ENCODE measurements at regions not wholly inside any gene's neighbourhood (a gene's known extent, or its start where the extent isn't known, plus 50 kb on each side); places are given as distances from the start of the nearest gene placed in this dataset.

DNA sequence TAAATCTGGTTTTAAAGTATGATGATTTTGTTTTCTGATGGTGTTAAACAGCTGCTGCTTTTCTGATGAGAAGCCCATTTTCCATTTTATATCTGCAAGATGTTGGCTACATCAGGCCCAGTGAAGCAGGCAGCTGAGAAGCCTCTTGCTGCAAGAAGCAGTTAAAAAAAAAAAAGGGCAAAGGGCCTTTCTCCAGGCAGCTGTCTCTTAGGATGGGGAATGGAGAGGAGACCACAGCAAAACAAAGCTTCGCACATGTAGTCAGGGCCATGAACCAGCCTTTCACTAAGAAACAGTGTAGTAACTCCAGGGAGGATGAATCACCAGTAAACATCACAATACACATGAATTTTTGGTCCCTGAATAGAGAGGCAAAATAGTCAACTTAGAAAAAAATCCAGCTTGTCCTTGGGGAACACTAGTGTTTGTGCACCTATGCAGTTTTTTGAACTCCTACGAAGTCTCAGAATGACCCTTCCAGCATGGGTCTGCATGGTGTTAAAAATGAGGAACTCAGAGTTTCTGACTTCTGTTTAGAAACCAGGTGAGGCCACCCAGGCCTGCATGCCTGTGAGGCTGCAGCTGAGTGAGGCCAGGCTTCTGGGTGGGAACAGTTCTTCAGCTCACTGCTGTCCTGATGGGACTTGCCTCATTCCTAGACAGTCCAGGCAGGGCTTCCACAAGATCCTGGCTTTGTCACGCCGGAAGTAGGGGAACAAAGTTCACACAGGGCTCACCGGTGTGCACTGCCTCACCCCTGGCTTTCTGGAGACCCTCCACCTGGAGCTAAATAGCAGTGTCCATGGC lies 518.7 kb downstream of the MCTP2 start:
- DNase-seq = no peak

GRCh38 chr15:94760348-94760747 lies 529.0 kb downstream of the MCTP2 start:
- no peak for DNase-seq

DNA sequence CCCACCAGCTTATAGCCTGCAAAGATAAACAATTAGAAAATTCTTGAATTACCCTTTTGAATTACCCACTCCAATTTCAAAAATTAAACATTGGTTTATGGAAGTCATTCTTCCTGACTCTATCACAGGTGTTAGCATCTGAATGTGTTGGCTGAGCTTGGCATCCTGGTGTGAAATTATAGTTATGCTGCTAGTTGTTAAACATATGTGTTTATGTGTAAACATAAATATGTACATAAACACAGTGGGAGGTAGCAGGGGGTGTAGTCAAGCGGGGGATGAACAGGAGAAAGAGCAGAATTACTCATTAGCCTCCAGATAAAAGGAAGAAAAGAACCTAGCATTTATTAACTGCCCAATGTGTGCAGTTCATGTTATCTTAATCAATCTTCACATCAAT lies 530.2 kb downstream of the MCTP2 start:
- no peak for DNase-seq

DNA sequence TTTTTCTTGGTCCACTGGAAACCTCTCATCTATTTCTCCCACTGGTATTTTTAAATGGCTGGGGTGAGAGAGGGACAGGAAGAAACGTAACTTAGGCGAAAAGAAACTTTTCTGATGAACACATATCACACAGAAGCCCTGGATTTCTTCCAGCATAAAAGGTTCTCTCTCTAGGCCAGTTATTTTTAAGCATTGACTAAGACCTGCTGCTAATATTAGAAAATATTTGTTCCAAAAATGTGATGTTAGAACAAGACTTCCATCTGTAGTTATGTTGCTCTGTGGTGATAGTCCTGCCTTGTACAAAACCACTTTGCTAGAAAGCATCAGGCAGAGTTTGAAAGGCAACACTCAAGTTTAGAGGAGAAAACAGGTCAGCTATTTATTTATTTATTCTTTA lies 537.7 kb downstream of the MCTP2 start:
- DNase-seq = no peak

- no peak for DNase-seq
Measured at GRCh38 chr15:94770199-94770598, 538.8 kb downstream of the MCTP2 start.

GRCh38 chr15:94777037-94777436 lies 545.7 kb downstream of the MCTP2 start:
- DNase-seq = no peak

- DNase-seq = no peak
Measured at GRCh38 chr15:94778840-94779239, 547.5 kb downstream of the MCTP2 start.

- no peak for DNase-seq
Measured at GRCh38 chr15:94780166-94780565, 548.8 kb downstream of the MCTP2 start.

- no peak for DNase-seq
Measured at GRCh38 chr15:94785091-94785490, 553.7 kb downstream of the MCTP2 start.

GRCh38 chr15:94791008-94791407 lies 559.6 kb downstream of the MCTP2 start:
- DNase-seq = no peak

GRCh38 chr15:94791510-94791909 lies 560.1 kb downstream of the MCTP2 start:
- no peak for DNase-seq

GRCh38 chr15:94792196-94792595 lies 560.8 kb downstream of the MCTP2 start:
- no peak for DNase-seq

DNA sequence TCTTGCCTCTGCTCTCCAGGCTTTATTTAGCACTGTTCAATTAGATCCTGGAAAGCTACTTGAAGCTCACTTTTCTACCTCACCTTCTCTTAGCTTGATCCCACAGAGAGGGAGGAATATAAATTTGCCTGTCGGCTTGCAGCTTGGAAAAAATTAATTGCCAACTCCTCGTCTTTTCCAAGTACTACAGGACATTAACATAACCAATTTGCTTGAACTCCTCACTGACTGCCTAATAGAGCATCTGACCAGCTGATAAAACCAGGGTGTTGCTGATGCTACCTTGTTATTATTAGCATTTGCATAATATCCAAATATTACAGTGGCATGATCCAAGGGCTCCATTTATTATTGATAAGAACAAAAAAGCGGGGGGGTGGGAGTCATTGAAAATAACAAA lies 561.8 kb downstream of the MCTP2 start:
- no peak for DNase-seq

- DNase-seq = no peak
Measured at GRCh38 chr15:94793641-94794040, 562.3 kb downstream of the MCTP2 start.

DNA sequence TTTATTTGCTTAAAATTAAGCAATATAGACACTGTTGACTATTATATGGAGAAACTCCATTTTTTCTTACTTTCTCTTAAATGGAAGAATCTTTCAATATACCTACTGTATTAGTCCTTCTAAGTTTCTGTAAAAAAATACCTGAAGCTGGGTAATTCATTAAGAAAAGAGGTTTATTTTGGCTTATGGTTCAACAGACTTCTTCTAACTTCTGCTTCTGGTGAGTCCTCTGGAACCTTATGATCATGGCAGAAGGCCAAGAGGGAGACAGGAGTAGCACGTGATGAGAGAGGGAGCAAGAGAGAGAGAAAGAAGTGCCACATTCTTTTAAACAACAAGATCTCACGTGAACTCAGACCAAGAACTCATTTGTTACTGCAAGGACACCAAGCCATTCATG lies 573.3 kb downstream of the MCTP2 start:
- DNase-seq = no peak

GRCh38 chr15:94815110-94815731 lies 583.9 kb downstream of the MCTP2 start:
- no peak for DNase-seq

DNA sequence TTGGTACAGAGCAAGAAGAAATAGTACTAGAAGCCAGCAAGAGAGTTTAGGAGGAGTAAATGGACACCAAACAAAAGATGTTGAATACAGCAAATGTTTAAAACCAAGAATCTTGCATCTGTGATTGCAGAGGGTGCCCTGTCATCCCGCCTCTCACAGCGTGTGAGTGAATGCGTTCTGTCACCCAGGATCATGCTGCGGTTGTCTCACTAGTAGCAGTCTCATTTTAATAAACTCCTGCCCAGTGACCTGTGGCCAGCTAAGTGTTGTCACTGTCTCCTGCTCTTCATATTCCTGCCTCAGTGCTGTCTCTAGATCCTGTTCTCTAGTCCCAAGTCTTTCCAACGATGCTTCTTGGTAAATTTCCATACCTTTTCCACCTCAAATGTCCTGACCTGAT lies 584.6 kb downstream of the MCTP2 start:
- DNase-seq = no peak

DNA sequence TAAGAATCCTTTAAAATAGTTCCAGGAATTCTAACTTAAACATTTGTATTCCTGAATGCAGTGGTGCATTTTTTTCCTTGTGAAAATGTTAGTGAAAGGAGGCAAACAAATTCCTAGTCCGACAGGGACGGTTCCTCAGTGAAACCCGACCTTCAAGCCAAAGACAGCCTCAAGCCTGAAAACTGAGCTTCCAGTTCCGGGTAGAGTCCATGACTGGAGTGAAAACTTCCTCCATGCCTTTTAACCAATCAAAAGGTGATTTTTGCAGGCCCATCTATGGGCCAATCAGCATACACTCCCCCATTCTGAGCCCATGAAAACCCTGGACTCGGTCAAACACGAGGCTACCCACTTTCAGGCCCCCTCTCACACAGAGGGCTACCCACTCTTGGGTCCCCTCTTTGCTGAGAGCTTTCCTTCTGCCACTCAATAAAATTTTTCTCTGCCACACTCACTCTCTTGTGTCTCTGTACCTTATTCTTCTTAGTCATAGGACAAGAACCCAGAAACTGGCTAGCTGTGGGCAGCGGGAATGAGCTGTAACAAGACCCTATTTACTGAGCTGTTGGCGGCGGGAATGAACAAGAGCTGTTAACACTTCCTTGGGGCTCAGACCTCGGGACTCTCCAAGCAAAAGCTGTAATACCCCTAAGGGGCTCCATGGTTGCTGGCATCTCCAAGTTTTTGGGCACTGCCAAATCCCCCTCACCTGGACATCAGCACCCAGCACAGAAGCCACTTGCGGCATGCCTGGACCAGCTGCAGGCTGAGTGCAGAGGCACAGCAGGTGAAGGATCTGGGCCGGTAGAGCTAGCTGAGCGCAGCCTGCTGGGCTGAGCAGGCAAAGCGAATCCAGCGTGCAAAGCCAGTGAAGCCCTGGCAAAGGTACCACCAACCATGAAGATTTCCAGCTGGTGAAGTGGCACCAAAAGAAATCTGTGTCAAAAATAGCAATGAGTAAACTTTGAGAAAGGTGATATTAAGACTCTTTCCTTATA lies 598.8 kb downstream of the MCTP2 start:
- no peak for DNase-seq

DNA sequence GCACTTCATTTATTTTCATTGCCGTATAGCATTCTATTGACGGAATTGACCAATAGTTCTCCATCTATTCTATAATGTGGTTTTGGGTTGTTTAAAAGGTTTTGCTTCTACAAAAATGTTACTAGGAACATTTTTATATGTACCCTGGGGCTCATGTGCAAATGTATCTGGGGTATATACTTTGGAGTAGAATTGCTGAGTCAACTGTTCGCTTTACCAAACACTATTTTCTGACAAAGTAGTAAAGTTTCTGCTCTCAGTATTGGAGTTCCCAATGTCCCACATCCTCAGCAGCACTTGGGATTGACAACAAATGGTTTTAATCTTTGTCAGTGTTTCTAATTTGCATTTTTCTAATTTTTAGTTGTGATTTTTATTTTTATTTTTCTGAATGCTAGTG lies 602.6 kb downstream of the MCTP2 start:
- no peak for DNase-seq

DNA sequence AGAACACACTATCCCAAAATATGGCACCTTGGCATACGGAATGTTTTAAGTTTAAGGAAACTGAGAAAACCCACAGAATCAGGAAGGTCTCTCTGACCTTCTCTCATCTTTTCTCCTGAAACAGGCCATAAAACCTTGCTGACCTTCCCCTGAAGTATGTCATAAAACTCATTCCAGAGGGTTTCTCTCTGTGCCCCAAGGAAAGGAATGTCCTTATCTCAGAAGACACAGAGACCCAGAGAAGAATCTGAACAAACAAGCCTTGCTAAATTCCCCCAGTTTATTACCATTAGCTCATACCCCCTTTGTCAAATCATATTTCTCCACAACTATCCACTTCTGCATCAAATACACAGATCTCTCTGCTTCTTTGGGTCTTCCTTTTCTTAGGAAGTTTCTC lies 603.1 kb downstream of the MCTP2 start:
- no peak for DNase-seq

- DNase-seq = no peak
Measured at GRCh38 chr15:94838281-94838680, 606.9 kb downstream of the MCTP2 start.

All from hypothalamus (tissue), 51 donors.